H1 (cell line): ENCODE measurements at regions not wholly inside any gene's neighbourhood (a gene's known extent, or its start where the extent isn't known, plus 50 kb on each side); places are given as distances from the start of the nearest gene placed in this dataset.

Experiments used
- CTCF ChIA-PET: fragments of 300-600 bp; sonication (Branson Sonifier 250); formaldehyde crosslinking; loops from one replicate; lab custom pipeline; 2021; ENCODE audit not compliant: partially characterized antibody; lab: Charles Lee
- POLR2A ChIA-PET: fragments of 300-600 bp; sonication (Branson Sonifier 250); formaldehyde crosslinking; loops from one replicate; lab custom pipeline; 2021; ENCODE audit warnings: inconsistent platforms; ENCODE audit not compliant: partially characterized antibody; lab: Charles Lee
- DNase-seq, 2 experiments: peaks; one replicate each; pipeline versions ENCODE4 v3.0.0 to v3.0.0-alpha.2; 2010 to 2022; ENCODE audit warnings: low spot score in 2 of 2, low read depth in 1 of 2, mixed read lengths in 1 of 2
- FAIRE-seq: peaks from 2 replicates; lab custom pipeline; 2011; peaks lifted over from hg19 to GRCh38; lab: Jason Lieb, UNC
- H2AFZ ChIP-seq: 2 replicates; pipeline ENCODE4 v1.8.1; 2012; ENCODE audit warnings: low read length, inconsistent platforms
- H2AK5ac ChIP-seq: 2 replicates; pipeline ENCODE4 v1.6.1; 2013; ENCODE audit warnings: low read depth, low read length
- H2BK120ac ChIP-seq: replicated peaks from 2 replicates; pipeline ENCODE3; 2013; ENCODE audit warnings: low read depth, low read length, inconsistent platforms
- H2BK12ac ChIP-seq: 2 replicates; pipeline ENCODE4 v1.6.1; 2013; ENCODE audit warnings: low read depth, low read length
- H2BK15ac ChIP-seq: 2 replicates; pipeline ENCODE4 v1.6.1; 2013; ENCODE audit warnings: low read length
- H2BK20ac ChIP-seq: 2 replicates; pipeline ENCODE4 v1.6.1; 2013; ENCODE audit warnings: low read length
- H2BK5ac ChIP-seq: 2 replicates; pipeline ENCODE4 v1.6.1; 2013; ENCODE audit warnings: low read depth, low read length
- H3K14ac ChIP-seq: 2 replicates; pipeline ENCODE4 v1.6.1; 2013; ENCODE audit warnings: inconsistent platforms; ENCODE audit not compliant: insufficient read length
- H3K18ac ChIP-seq: 2 replicates; pipeline ENCODE4 v1.6.1; 2013; ENCODE audit warnings: low read length; ENCODE audit errors: extremely low read depth
- H3K23ac ChIP-seq: 2 replicates; pipeline ENCODE4 v1.6.1; 2013; ENCODE audit warnings: inconsistent platforms; ENCODE audit not compliant: insufficient read length
- H3K23me2 ChIP-seq: 2 replicates; pipeline ENCODE4 v1.6.1; 2013; ENCODE audit warnings: low read depth, low read length
- H3K27ac ChIP-seq: 2 replicates; pipeline ENCODE4 v1.6.1; 2011; ENCODE audit warnings: low read depth, low read length, inconsistent platforms
- H3K27me3 ChIP-seq, 4 experiments: replicated peaks in 1 of 4; 1 replicate in 1 of 4; 2 replicates in 3 of 4; pipeline versions ENCODE4 v1.6.1 to v1.8.1; 2011 to 2013; ENCODE audit warnings: low read length in 3 of 4, mild to moderate bottlenecking in 3 of 4, inconsistent platforms in 2 of 4, mixed read lengths in 2 of 4, moderate library complexity in 1 of 4; ENCODE audit not compliant: control insufficient read depth in 3 of 4, insufficient read depth in 3 of 4; ENCODE audit errors: extremely low read depth in 1 of 4
- H3K36me3 ChIP-seq, 4 experiments: 2 replicates each; pipeline versions ENCODE4 v1.6.1 to v1.8.1; 2011 to 2013; ENCODE audit warnings: mild to moderate bottlenecking in 4 of 4, low read length in 3 of 4, moderate library complexity in 2 of 4, control low read depth in 1 of 4, inconsistent platforms in 1 of 4; ENCODE audit not compliant: insufficient read depth in 4 of 4, control insufficient read depth in 2 of 4
- H3K4ac ChIP-seq: replicated peaks from 2 replicates; pipeline ENCODE3; 2013; ENCODE audit warnings: low read length, low read depth, mixed read lengths, inconsistent platforms; ENCODE audit not compliant: insufficient read length
- H3K4me1 ChIP-seq, 4 experiments: replicated peaks in 1 of 4; 1 replicate in 1 of 4; 2 replicates in 3 of 4; pipeline versions ENCODE4 v1.6.1 to v1.8.1; 2011 to 2013; ENCODE audit warnings: low read length in 3 of 4, inconsistent platforms in 2 of 4, mixed read lengths in 1 of 4; ENCODE audit not compliant: insufficient read depth in 4 of 4, control insufficient read depth in 3 of 4
- H3K4me2 ChIP-seq, 2 experiments: 2 replicates each; pipeline versions ENCODE4 v1.6.1 to v1.8.1; 2011 to 2013; ENCODE audit warnings: low read depth in 2 of 2, low read length in 2 of 2, control low read depth in 1 of 2, inconsistent platforms in 1 of 2, mild to moderate bottlenecking in 1 of 2; ENCODE audit not compliant: insufficient read depth in 1 of 2
- H3K4me3 ChIP-seq, 4 experiments: fragments of 200-600, 300-600 bp in 1 of 4; sonication (generic), shearing (Covaris generic), sonication (Bioruptor Twin) in 1 of 4; 2 replicates each; pipeline versions ENCODE4 v1.5.1 to v1.8.1; 2011 to 2016; ENCODE audit warnings: low read length in 4 of 4, low read depth in 3 of 4, control low read depth in 2 of 4, inconsistent platforms in 2 of 4, mild to moderate bottlenecking in 2 of 4, mixed read lengths in 1 of 4, moderate library complexity in 1 of 4; ENCODE audit not compliant: insufficient read depth in 2 of 4; ENCODE audit errors: extremely low read depth in 1 of 4
- H3K56ac ChIP-seq: replicated peaks from 2 replicates; pipeline ENCODE3; 2013; ENCODE audit warnings: low read depth, mild to moderate bottlenecking, mixed read lengths, low read length, inconsistent platforms; ENCODE audit not compliant: insufficient read length
- H3K79me1 ChIP-seq: 2 replicates; pipeline ENCODE4 v1.6.1; 2013; ENCODE audit warnings: low read depth, low read length, control low read depth
- H3K79me2 ChIP-seq, 2 experiments: 2 replicates each; pipeline versions ENCODE4 v1.6.1 to v1.8.1; 2012 to 2013; ENCODE audit warnings: low read length in 2 of 2, mild to moderate bottlenecking in 2 of 2, inconsistent platforms in 1 of 2; ENCODE audit not compliant: insufficient read depth in 2 of 2, control insufficient read depth in 1 of 2
- H3K9ac ChIP-seq, 4 experiments: replicated peaks in 1 of 4; 1 replicate in 1 of 4; 2 replicates in 3 of 4; pipeline versions ENCODE4 v1.6.1 to v1.8.1; 2011 to 2013; ENCODE audit warnings: low read depth in 3 of 4, low read length in 3 of 4, control low read depth in 2 of 4, mild to moderate bottlenecking in 2 of 4, moderate library complexity in 2 of 4, inconsistent platforms in 1 of 4; ENCODE audit errors: extremely low read depth in 1 of 4
- H3K9me3 ChIP-seq, 2 experiments: 2 replicates each; pipeline versions ENCODE4 v1.6.1 to v1.8.1; 2012 to 2013; ENCODE audit warnings: mild to moderate bottlenecking in 2 of 2, moderate library complexity in 2 of 2, control low read depth in 1 of 2, inconsistent platforms in 1 of 2, low read depth in 1 of 2, low read length in 1 of 2, mixed read lengths in 1 of 2; ENCODE audit not compliant: insufficient read depth in 2 of 2
- H4K20me1 ChIP-seq, 2 experiments: replicated peaks in 1 of 2; 2 replicates each; pipeline versions ENCODE3 to v1.8.1; 2011 to 2013; ENCODE audit warnings: inconsistent platforms in 2 of 2, low read length in 2 of 2, mild to moderate bottlenecking in 1 of 2; ENCODE audit not compliant: insufficient read depth in 2 of 2, control insufficient read depth in 1 of 2
- H4K5ac ChIP-seq: 2 replicates; pipeline ENCODE4 v1.6.1; 2013; ENCODE audit warnings: low read length, low read depth, mixed read lengths, inconsistent platforms; ENCODE audit not compliant: insufficient read length
- H4K8ac ChIP-seq: 2 replicates; pipeline ENCODE4 v1.8.0; 2013; ENCODE audit warnings: mild to moderate bottlenecking, moderate library complexity, low read length, inconsistent platforms; ENCODE audit not compliant: insufficient read depth; ENCODE audit errors: extremely low read depth
- H4K91ac ChIP-seq: replicated peaks from 2 replicates; pipeline ENCODE3; 2013; ENCODE audit warnings: low read length, mixed read lengths, inconsistent platforms; ENCODE audit not compliant: insufficient read length
- BCL11A ChIP-seq, 2 experiments: IDR thresholded peaks; one replicate each; pipeline ENCODE4 v1.6.1; 2011; ENCODE audit warnings: low read depth in 2 of 2, low read length in 2 of 2, mild to moderate bottlenecking in 2 of 2
- CBX8 ChIP-seq: fragments of 300-800, 300-1000 bp; sonication (generic); IDR thresholded peaks from 2 replicates; pipeline ENCODE4 v1.7.1; 2016; ENCODE audit warnings: low read depth, low read length, borderline replicate concordance
- CREB1 ChIP-seq: IDR thresholded peaks from 2 replicates; pipeline ENCODE4 v1.6.1; 2012; ENCODE audit warnings: inconsistent platforms
- FOSL1 ChIP-seq: IDR thresholded peaks from 2 replicates; pipeline ENCODE4 v1.6.1; 2011; ENCODE audit warnings: mild to moderate bottlenecking, low read depth, low read length, moderate library complexity; ENCODE audit not compliant: insufficient read depth
- GABPA ChIP-seq: IDR thresholded peaks from 2 replicates; pipeline ENCODE4 v1.6.1; 2011; ENCODE audit warnings: mild to moderate bottlenecking, low read length, moderate library complexity, borderline replicate concordance; ENCODE audit not compliant: insufficient read depth
- GTF2F1 ChIP-seq: IDR thresholded peaks from 2 replicates; pipeline ENCODE4 v1.6.1; 2012; ENCODE audit warnings: low read depth, low read length, improper control_type of control experiment, borderline replicate concordance
- KDM5A ChIP-seq: fragments of 200-600 bp; IDR thresholded peaks from 2 replicates; pipeline ENCODE4 v1.7.1; 2012; ENCODE audit warnings: mild to moderate bottlenecking, low read length, inconsistent platforms, mixed read lengths
- POU5F1 ChIP-seq: IDR thresholded peaks from 2 replicates; pipeline ENCODE4 v1.6.1; 2011; ENCODE audit warnings: low read depth, mild to moderate bottlenecking, low read length, moderate library complexity
- RAD21 ChIP-seq, 2 experiments: IDR thresholded peaks in 1 of 2; conservative IDR thresholded peaks in 1 of 2; 2 replicates each; pipeline ENCODE4 v1.6.1; 2011; ENCODE audit warnings: low read depth in 2 of 2, low read length in 2 of 2, improper control_type of control experiment in 1 of 2, inconsistent platforms in 1 of 2, mild to moderate bottlenecking in 1 of 2, moderate library complexity in 1 of 2
- RFX5 ChIP-seq: IDR thresholded peaks from 2 replicates; pipeline ENCODE4 v1.6.1; 2011; ENCODE audit warnings: low read depth, low read length, improper control_type of control experiment, borderline replicate concordance
- SIN3A ChIP-seq, 2 experiments: IDR thresholded peaks in 1 of 2; conservative IDR thresholded peaks in 1 of 2; 2 replicates each; pipeline ENCODE4 v1.6.1; 2011 to 2012; ENCODE audit warnings: low read length in 2 of 2, improper control_type of control experiment in 1 of 2, low read depth in 1 of 2, mild to moderate bottlenecking in 1 of 2
- SIRT6 ChIP-seq: IDR thresholded peaks from one replicate; pipeline ENCODE4 v1.7.1; 2012; ENCODE audit warnings: low read length, inconsistent platforms
- TAF7 ChIP-seq: optimal IDR thresholded peaks from 2 replicates; pipeline ENCODE3; 2011; ENCODE audit warnings: low read depth, mild to moderate bottlenecking, inconsistent platforms, low read length, moderate library complexity, borderline replicate concordance
- TEAD4 ChIP-seq: IDR thresholded peaks from 2 replicates; pipeline ENCODE4 v1.6.1; 2012; ENCODE audit warnings: low read depth, low read length, inconsistent platforms, mixed read lengths
- WGBS, 2 experiments: shearing (Covaris generic) in 1 of 2; methylation state at CpG; one replicate each; pipeline versions ENCODE4 v1.1.6 to v1.1.7; 2013 to 2015; ENCODE audit warnings: low lambda C conversion rate in 2 of 2, mixed read lengths in 2 of 2, inconsistent platforms in 1 of 2, low coverage in 1 of 2, missing lambda C conversion rate in 1 of 2; ENCODE audit not compliant: insufficient replicate concordance in 2 of 2, insufficient coverage in 1 of 2, insufficient read length in 1 of 2; ENCODE audit errors: extremely low coverage in 1 of 2, missing lambda C conversion rate in 1 of 2; 5-methylcytosine and 5-hydroxymethylcytosine counted together
- TF ChIP-seq, protein P1 (sequence below): IDR thresholded peaks from 2 replicates; pipeline ENCODE4 v1.6.1; 2012; ENCODE audit warnings: inconsistent platforms

DNA sequence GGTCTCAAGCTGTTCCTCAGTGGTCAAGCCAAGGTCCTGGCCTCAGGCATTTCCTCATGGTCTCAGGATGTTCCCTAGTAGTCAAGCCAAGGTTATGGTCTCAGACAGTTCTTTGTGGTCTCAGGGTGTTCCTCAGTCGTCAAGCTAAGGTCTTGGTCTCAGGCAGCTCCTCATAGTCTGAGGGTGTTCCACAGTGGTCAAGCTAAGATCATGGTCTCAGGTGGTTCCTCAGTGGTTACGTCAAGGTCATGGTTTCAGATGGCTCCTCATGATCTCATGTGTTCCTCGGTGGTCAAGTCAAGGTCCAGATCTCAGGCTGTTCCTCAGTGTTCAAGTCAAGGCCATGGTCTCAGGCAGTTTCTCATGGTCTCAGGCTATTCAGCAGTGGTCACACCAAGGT lies 540.1 kb downstream of the VRK1 start:
- Histone ChIP-seq H2AFZ (no peak overlapping the region), H2BK5ac (no peak overlapping the region), H4K8ac (no peak overlapping the region), H4K20me1 (no peaks in the 10 kb centered on the region), H3K56ac (no peak overlapping the region), H2BK15ac (no peak overlapping the region; the same call in 1 of the 2 replicates), H3K79me2 (no peaks in the 10 kb centered on the region), H3K9me3 (peaks cover 16% of the 10 kb centered on the region in 2 experiments), H3K36me3 (no peaks in the 10 kb centered on the region; a peak in 1 of 8 replicates), H3K4me2 (no peak overlapping the region), H3K27me3 (no peaks in the 10 kb centered on the region), H3K18ac (no peak overlapping the region), H3K14ac (no peak overlapping the region), H3K27ac (no peak overlapping the region), H2AK5ac (no peak overlapping the region), H3K23ac (no peak overlapping the region), H4K91ac (no peak overlapping the region), H3K4me1 (no peaks in the 10 kb centered on the region), H2BK12ac (peak overlapping the region; percentile 31; the same call in 1 of the 2 replicates), H2BK120ac (no peak overlapping the region), H3K4me3 (no peak overlapping the region), H4K5ac (no peak overlapping the region), H3K79me1 (no peaks in the 10 kb centered on the region), H3K9ac (no peak overlapping the region), H3K4ac (no peak overlapping the region), H3K23me2 (no peaks in the 10 kb centered on the region), H2BK20ac (no peak overlapping the region)
- CTCF ChIA-PET, result interaction anchor here (0.6 to 1.3 kb wide), 5 partner anchors 10 to 407 kb away, joined by 3 read pairs; no protein-coding TSS in a partner anchor
- FAIRE-seq (no peak), DNase-seq (no peak)
- 88% methylated on average over 3 of the region's 3 CpGs; no CpG with 5 or more reads in 1 of the 2 experiments for WGBS, 2 experiments
- POLR2A ChIA-PET, result no interaction called here
- TF ChIP-seq BCL11A (IDR thresholded peaks at IDR 0.05; ENCODE audit: low read depth in 2 of 2, low read length in 2 of 2), result no peak
- no peak for TF ChIP-seq SIN3A (conservative IDR thresholded peaks at IDR 0.05 in 1 of 2, IDR thresholded peaks at IDR 0.05 in 1 of 2; ENCODE audit: low read depth in 1 of 2, low read length in 2 of 2)
- TF ChIP-seq RFX5, result no peak
- TF ChIP-seq GABPA, result no peak
- TF ChIP-seq SIRT6, result no peak
- TF ChIP-seq, protein P1, sequence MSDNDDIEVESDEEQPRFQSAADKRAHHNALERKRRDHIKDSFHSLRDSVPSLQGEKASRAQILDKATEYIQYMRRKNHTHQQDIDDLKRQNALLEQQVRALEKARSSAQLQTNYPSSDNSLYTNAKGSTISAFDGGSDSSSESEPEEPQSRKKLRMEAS, result no peak
- TF ChIP-seq FOSL1, result no peak
- no peak for TF ChIP-seq TAF7
- no peak for TF ChIP-seq POU5F1
- TF ChIP-seq CBX8, result no peak
- no peak for TF ChIP-seq CREB1
- TF ChIP-seq RAD21 (IDR thresholded peaks at IDR 0.05 in 1 of 2, conservative IDR thresholded peaks at IDR 0.05 in 1 of 2; ENCODE audit: low read depth in 2 of 2, low read length in 2 of 2), result no peak
- TF ChIP-seq GTF2F1, result no peak
- no peak for TF ChIP-seq TEAD4
- TF ChIP-seq KDM5A, result no peak
